Heart left ventricle (tissue), 16 donors: ENCODE measurements at regions not wholly inside any gene's neighbourhood (a gene's known extent, or its start where the extent isn't known, plus 50 kb on each side); places are given as distances from the start of the nearest gene placed in this dataset.

Experiments used
- ATAC-seq, 4 donors: fragments of 200-7000 bp; cut with Tn5 transposase; one replicate each; pipeline ENCODE4 v1.9.1; 2020 to 2022; ENCODE audit warnings: moderate library complexity in 4 of 4, mild to moderate bottlenecking in 3 of 4, moderate number of reproducible peaks in 1 of 4
- DNase-seq, 5 donors: peaks; one replicate each; pipeline ENCODE4 v3.0.0-alpha.2; 2020
- H3K27ac ChIP-seq, 12 donors: fragments of 200-600 bp; sonication (generic) in 4 of 12; one replicate each; pipeline versions ENCODE4 v1.5.0 to v1.8.0; 2016 to 2022; ENCODE audit warnings: mild to moderate bottlenecking in 2 of 12
- H3K27me3 ChIP-seq, 9 donors: fragments of 200-600 bp; sonication (generic) in 2 of 9; one replicate each; pipeline versions ENCODE4 v1.5.1 to v1.8.0; 2016 to 2022; ENCODE audit warnings: mild to moderate bottlenecking in 3 of 9
- H3K36me3 ChIP-seq, 9 donors: fragments of 200-600 bp; sonication (generic) in 2 of 9; one replicate each; pipeline versions ENCODE4 v1.5.0 to v1.8.0; 2018 to 2022; ENCODE audit warnings: mild to moderate bottlenecking in 2 of 9
- H3K4me1 ChIP-seq, 12 donors: fragments of 200-600 bp; sonication (generic) in 4 of 12; one replicate each; pipeline versions ENCODE4 v1.5.0 to v1.8.0; 2016 to 2022; ENCODE audit warnings: mild to moderate bottlenecking in 3 of 12
- H3K4me3 ChIP-seq, 12 donors: fragments of 200-600 bp; sonication (generic) in 4 of 12; one replicate each; pipeline versions ENCODE4 v1.5.0 to v1.8.0; 2017 to 2022; ENCODE audit warnings: mild to moderate bottlenecking in 9 of 12, moderate library complexity in 4 of 12
- H3K9me3 ChIP-seq, 12 donors: fragments of 200-600 bp; sonication (generic) in 4 of 12; one replicate each; pipeline versions ENCODE4 v1.5.0 to v1.8.0; 2016 to 2022; ENCODE audit warnings: mild to moderate bottlenecking in 1 of 12
- POLR2A ChIP-seq, 2 donors: fragments of 450-650 bp; IDR thresholded peaks; one replicate each; pipeline ENCODE4 v1.6.1; 2017; ENCODE audit warnings: antibody characterized with exemption in 2 of 2, mild to moderate bottlenecking in 2 of 2, moderate library complexity in 2 of 2
- WGBS, 4 donors: extraction: QIAGEN DNeasy Blood & Tissue Kit in 2 of 4; methylation state at CpG; one replicate each; pipeline versions ENCODE4 v1.1.5 to v1.1.7; 2013 to 2018; 5-methylcytosine and 5-hydroxymethylcytosine counted together
- intact Hi-C, 10 donors: fragments of 100-400 bp; cut with DNase I; formaldehyde crosslinking; loops; one replicate each; pipeline versions ENCODE4 v1.11.1 to v1.14.2; 2022
- TF ChIP-seq, protein P1 (sequence below), 12 donors: fragments of 200-600 bp; sonication (generic) in 4 of 12; IDR thresholded peaks; one replicate each; pipeline versions ENCODE4 v1.5.0 to v1.8.0; 2018 to 2022; ENCODE audit warnings: antibody characterized with exemption in 12 of 12, mild to moderate bottlenecking in 5 of 12
- donor health status: ischemic (EF 13 %, LVEDD 7.1; RV severe dilation, severe dysfunction).
- donor health status: healthy with polysubstance abuse.
- donor health status: DM: no; HTN: yes; CAD: no.
- donor health status: DM: no; HTN: no; CAD: no.
- donor health status: ischemic (EF 25% LVEDD 6.9; RV normal size, moderate dysfunction).
- donor health status: ischemic (EF 25% LVEDD 5.7; RV mildly dilated, moderate dysfunction).
- donor health status: healthy.
- donor health status: DM: yes; HTN: yes; CAD: no.
- donor health status: ischemic (EF 35%, LVEDD 5.7; RV mildly dilated, moderate dysfunction).
- donor health status: nonischemic (EF 11% LVEDD 7.7; RV severe dilation, severe dysfunction).
- donor health status: DM: yes; HTN: yes; CAD: no.
- donor health status: PGD.
- donor health status: ischemic (EF 29% LVEDD 5.4; RV normal size, mild dysfunction).
- donor health status: nonischemic (EF 23%, LVEDD 6.1; RV moderate dilation, normal function).

DNA sequence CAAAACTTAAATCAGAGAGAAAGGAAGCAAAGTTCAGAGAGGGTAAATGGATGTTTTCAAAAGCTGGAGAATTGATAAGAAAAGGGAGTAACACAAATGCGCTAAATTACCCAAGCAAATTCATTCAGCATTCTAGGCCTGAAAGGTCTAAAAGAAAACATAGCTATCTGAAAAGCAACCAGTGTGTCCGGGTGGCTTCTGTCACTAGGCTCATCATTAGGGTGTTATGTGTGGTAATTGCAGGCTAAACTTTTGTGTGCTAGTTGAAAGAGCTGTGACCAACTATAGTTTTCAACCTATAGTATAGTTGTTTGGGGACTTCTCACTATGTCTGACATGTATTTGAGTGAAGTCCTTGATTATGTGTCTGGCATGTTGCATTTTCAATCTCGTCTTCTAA lies 839.6 kb upstream of the ZEB2 start:
- WGBS, 4 donors, result 71 to 74% (median 72%) methylated on average over 3 of the region's 3 CpGs
- no peak overlapping the region for H3K27ac ChIP-seq
- DNase-seq (no peak), ATAC-seq (no peak)
- H3K27me3 ChIP-seq, result no peaks in the 10 kb centered on the region
- H3K4me1 ChIP-seq, result no peaks in the 10 kb centered on the region
- intact Hi-C loops, result no loop called here
- H3K9me3 ChIP-seq, result no peaks in the 10 kb centered on the region
- H3K4me3 ChIP-seq, result no peak overlapping the region
- H3K36me3 ChIP-seq, result no peaks in the 10 kb centered on the region
- TF ChIP-seq POLR2A (IDR thresholded peaks at IDR 0.05), result no peak
- TF ChIP-seq, protein P1, sequence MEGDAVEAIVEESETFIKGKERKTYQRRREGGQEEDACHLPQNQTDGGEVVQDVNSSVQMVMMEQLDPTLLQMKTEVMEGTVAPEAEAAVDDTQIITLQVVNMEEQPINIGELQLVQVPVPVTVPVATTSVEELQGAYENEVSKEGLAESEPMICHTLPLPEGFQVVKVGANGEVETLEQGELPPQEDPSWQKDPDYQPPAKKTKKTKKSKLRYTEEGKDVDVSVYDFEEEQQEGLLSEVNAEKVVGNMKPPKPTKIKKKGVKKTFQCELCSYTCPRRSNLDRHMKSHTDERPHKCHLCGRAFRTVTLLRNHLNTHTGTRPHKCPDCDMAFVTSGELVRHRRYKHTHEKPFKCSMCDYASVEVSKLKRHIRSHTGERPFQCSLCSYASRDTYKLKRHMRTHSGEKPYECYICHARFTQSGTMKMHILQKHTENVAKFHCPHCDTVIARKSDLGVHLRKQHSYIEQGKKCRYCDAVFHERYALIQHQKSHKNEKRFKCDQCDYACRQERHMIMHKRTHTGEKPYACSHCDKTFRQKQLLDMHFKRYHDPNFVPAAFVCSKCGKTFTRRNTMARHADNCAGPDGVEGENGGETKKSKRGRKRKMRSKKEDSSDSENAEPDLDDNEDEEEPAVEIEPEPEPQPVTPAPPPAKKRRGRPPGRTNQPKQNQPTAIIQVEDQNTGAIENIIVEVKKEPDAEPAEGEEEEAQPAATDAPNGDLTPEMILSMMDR (IDR thresholded peaks at IDR 0.05), result no peak

GRCh38 chr2:145356056-145356455 lies 836.1 kb upstream of the ZEB2 start:
- intact Hi-C loops, result no loop called here
- no peak for ATAC-seq
- no peak overlapping the region for H3K27ac ChIP-seq
- no peaks in the 10 kb centered on the region for H3K9me3 ChIP-seq
- TF ChIP-seq, protein P1 (IDR thresholded peaks at IDR 0.05), result no peak
- TF ChIP-seq POLR2A (IDR thresholded peaks at IDR 0.05), result no peak
- H3K36me3 ChIP-seq, result no peaks in the 10 kb centered on the region
- H3K27me3 ChIP-seq, result no peaks in the 10 kb centered on the region
- DNase-seq, result no peak
- no peaks in the 10 kb centered on the region for H3K4me1 ChIP-seq
- H3K4me3 ChIP-seq, result no peak overlapping the region

- 86 to 89% (median 87%) methylated on average over 5 of the region's 5 CpGs for WGBS, 4 donors
- H3K27me3 ChIP-seq, result no peaks in the 10 kb centered on the region
- H3K36me3 ChIP-seq, result no peaks in the 10 kb centered on the region
- no peaks in the 10 kb centered on the region for H3K4me1 ChIP-seq
- TF ChIP-seq, protein P1 (IDR thresholded peaks at IDR 0.05), result no peak
- TF ChIP-seq POLR2A (IDR thresholded peaks at IDR 0.05), result no peak
- ATAC-seq, result no peak
- no peak overlapping the region for H3K4me3 ChIP-seq
- intact Hi-C loops, result no loop called here
- no peaks in the 10 kb centered on the region for H3K9me3 ChIP-seq
- no peak for DNase-seq
- H3K27ac ChIP-seq, result no peak overlapping the region
These were observed 832.6 kb upstream of the ZEB2 start for GRCh38 chr2:145352484-145352883.

- no peaks in the 10 kb centered on the region for H3K4me1 ChIP-seq
- TF ChIP-seq, protein P1 (IDR thresholded peaks at IDR 0.05), result no peak
- no peak for TF ChIP-seq POLR2A (IDR thresholded peaks at IDR 0.05)
- H3K9me3 ChIP-seq, result no peaks in the 10 kb centered on the region
- H3K4me3 ChIP-seq, result no peak overlapping the region
- intact Hi-C loops, result no loop called here
- H3K36me3 ChIP-seq, result no peaks in the 10 kb centered on the region
- H3K27ac ChIP-seq, result no peak overlapping the region
- 88 to 89% (median 89%) methylated on average over 2 of the region's 2 CpGs for WGBS, 4 donors
- no peak for DNase-seq
- ATAC-seq, result no peak
- no peaks in the 10 kb centered on the region for H3K27me3 ChIP-seq
These were observed 832.0 kb upstream of the ZEB2 start for GRCh38 chr2:145351864-145352425.
